ENCODE measurements at regions not wholly inside any gene's neighbourhood (a gene's known extent, or its start where the extent isn't known, plus 50 kb on each side); places are given as distances from the start of the nearest gene placed in this dataset.
"Not testable (repeated sequence)": the region's sequence is repeated elsewhere in the genome, so short reads cannot be mapped to it uniquely, and the experiment has no call there.

- ATAC-seq, result no peak
- DNase-seq, result no peak
- intact Hi-C loops (cut with DNase I), result no loop called here
Observed at GRCh38 chr3:88742674-88743507, 364.5 kb upstream of the EPHA3 start.

GRCh38 chr3:88744896-88745295 lies 362.5 kb upstream of the EPHA3 start:
- ATAC-seq (no peak), DNase-seq (no peak)
- intact Hi-C loops (cut with DNase I), result no loop called here

GRCh38 chr3:88747145-88747544 lies 360.3 kb upstream of the EPHA3 start:
- intact Hi-C loops (cut with DNase I); ATAC-seq; DNase-seq: not testable (repeated sequence)

GRCh38 chr3:88758676-88759075 lies 348.7 kb upstream of the EPHA3 start:
- intact Hi-C loops (cut with DNase I), result no loop called here
- DNase-seq (no peak), ATAC-seq (no peak)

GRCh38 chr3:88767746-88768145 lies 339.7 kb upstream of the EPHA3 start:
- intact Hi-C loops (cut with DNase I), result no loop called here
- no peak for DNase-seq
- ATAC-seq, result no peak

- DNase-seq (no peak), ATAC-seq (no peak)
- intact Hi-C loops (cut with DNase I), result no loop called here
Observed at GRCh38 chr3:88773766-88774165, 333.7 kb upstream of the EPHA3 start.

GRCh38 chr3:88775026-88775690 lies 332.3 kb upstream of the EPHA3 start:
- intact Hi-C loops (cut with DNase I), result no loop called here
- DNase-seq (no peak), ATAC-seq (no peak)

GRCh38 chr3:88779482-88779881 lies 327.9 kb upstream of the EPHA3 start:
- ATAC-seq (no peak), DNase-seq (no peak)
- intact Hi-C loops (cut with DNase I), result no loop called here

- ATAC-seq (no peak), DNase-seq (no peak)
- intact Hi-C loops (cut with DNase I), result no loop called here
Observed at GRCh38 chr3:88784925-88785324, 322.5 kb upstream of the EPHA3 start.

GRCh38 chr3:88785841-88786240 lies 321.6 kb upstream of the EPHA3 start:
- DNase-seq (no peak), ATAC-seq (no peak)
- intact Hi-C loops (cut with DNase I), result no loop called here

GRCh38 chr3:88795503-88795902 lies 311.9 kb upstream of the EPHA3 start:
- intact Hi-C loops (cut with DNase I), result no loop called here
- ATAC-seq (no peak), DNase-seq (no peak)

- no peak for ATAC-seq
- intact Hi-C loops (cut with DNase I), result no loop called here
- no peak for DNase-seq
Observed at GRCh38 chr3:88807491-88808105, 299.8 kb upstream of the EPHA3 start.

GRCh38 chr3:88809993-88810392 lies 297.4 kb upstream of the EPHA3 start:
- no peak for DNase-seq

GRCh38 chr3:88810455-88810854 lies 297.0 kb upstream of the EPHA3 start:
- intact Hi-C loops (cut with DNase I), result no loop called here
- ATAC-seq (no peak), DNase-seq (no peak)

More at GRCh38 chr3:88809993-88810392, 297.4 kb upstream of the EPHA3 start:
- intact Hi-C loops (cut with DNase I), result no loop called here
- ATAC-seq, result no peak

- intact Hi-C loops (cut with DNase I), result no loop called here
- DNase-seq (no peak), ATAC-seq (no peak)
Observed at GRCh38 chr3:88811096-88811495, 296.3 kb upstream of the EPHA3 start.

GRCh38 chr3:88812576-88812975 lies 294.8 kb upstream of the EPHA3 start:
- DNase-seq, result no peak
- no peak for ATAC-seq
- intact Hi-C loops (cut with DNase I), result no loop called here

GRCh38 chr3:88816445-88816844 lies 291.0 kb upstream of the EPHA3 start:
- intact Hi-C loops (cut with DNase I), result no loop called here
- ATAC-seq (no peak), DNase-seq (no peak)

GRCh38 chr3:88824666-88825564 lies 282.5 kb upstream of the EPHA3 start:
- DNase-seq (no peak), ATAC-seq (no peak)
- intact Hi-C loops (cut with DNase I), result no loop called here

- DNase-seq, result no peak
- intact Hi-C loops (cut with DNase I), result no loop called here
- no peak for ATAC-seq
Observed at GRCh38 chr3:88828466-88828865, 279.0 kb upstream of the EPHA3 start.

All from left cardiac atrium (tissue), 4 donors.